DND-41 (cell line): ENCODE measurements at regions not wholly inside any gene's neighbourhood (a gene's known extent, or its start where the extent isn't known, plus 50 kb on each side); places are given as distances from the start of the nearest gene placed in this dataset.

Source experiments
- ATAC-seq: fragments of 200-7000 bp; cut with Tn5 transposase; 3 replicates; pipeline ENCODE4 v1.9.1; 2021; ENCODE audit warnings: low read depth; ENCODE audit not compliant: insufficient read depth
- DNase-seq: peaks from one replicate; pipeline ENCODE4 v3.0.0-alpha.2; 2020
- H2AFZ ChIP-seq: 2 replicates; pipeline ENCODE4 v1.6.0; 2012; ENCODE audit warnings: low read depth, low read length
- H3K27ac ChIP-seq: 2 replicates; pipeline ENCODE4 v1.5.1; 2012; ENCODE audit warnings: low read length, inconsistent platforms
- H3K27me3 ChIP-seq: fragments of 200-600 bp; sonication (generic); 2 replicates; pipeline ENCODE4 v1.6.0; 2012; ENCODE audit warnings: low read length, mild to moderate bottlenecking, inconsistent platforms; ENCODE audit not compliant: insufficient read depth, poor library complexity
- H3K36me3 ChIP-seq: 2 replicates; pipeline ENCODE4 v1.5.1; 2012; ENCODE audit warnings: low read length, inconsistent platforms; ENCODE audit not compliant: insufficient read depth
- H3K4me1 ChIP-seq: 2 replicates; pipeline ENCODE4 v1.5.1; 2012; ENCODE audit warnings: mild to moderate bottlenecking, low read length; ENCODE audit not compliant: insufficient read depth
- H3K4me2 ChIP-seq: 2 replicates; pipeline ENCODE4 v1.6.0; 2012; ENCODE audit warnings: mild to moderate bottlenecking, moderate library complexity, low read length, inconsistent platforms; ENCODE audit not compliant: insufficient read depth
- H3K4me3 ChIP-seq, 2 experiments: fragments of 200-600 bp in 1 of 2; shearing (Covaris generic) in 1 of 2; 2 replicates each; pipeline ENCODE4 v1.5.1; 2012 to 2016; ENCODE audit warnings: inconsistent platforms in 2 of 2, low read length in 2 of 2, mild to moderate bottlenecking in 2 of 2, low read depth in 1 of 2, moderate library complexity in 1 of 2
- H3K79me2 ChIP-seq: 2 replicates; pipeline ENCODE4 v1.6.0; 2012; ENCODE audit warnings: low read length, inconsistent platforms; ENCODE audit not compliant: insufficient read depth
- H3K9ac ChIP-seq: 2 replicates; pipeline ENCODE4 v1.6.0; 2012; ENCODE audit warnings: low read depth, mild to moderate bottlenecking, inconsistent platforms, low read length, moderate library complexity
- H3K9me3 ChIP-seq: 2 replicates; pipeline ENCODE4 v1.5.1; 2012; ENCODE audit warnings: low read length, moderate library complexity, mild to moderate bottlenecking, inconsistent platforms; ENCODE audit not compliant: insufficient read depth, severe bottlenecking
- H4K20me1 ChIP-seq: 2 replicates; pipeline ENCODE4 v1.6.0; 2012; ENCODE audit warnings: low read length; ENCODE audit not compliant: insufficient read depth
- CTCF ChIP-seq: IDR thresholded peaks from 2 replicates; pipeline ENCODE4 v1.5.1; 2012; ENCODE audit warnings: borderline replicate concordance, low read length, moderate library complexity, mild to moderate bottlenecking; ENCODE audit not compliant: poor library complexity, severe bottlenecking; ENCODE audit errors: extremely low read depth
- EZH2 ChIP-seq: IDR thresholded peaks from 3 replicates; pipeline ENCODE4 v1.6.1; 2012; ENCODE audit warnings: borderline replicate concordance, low read depth, mild to moderate bottlenecking, moderate library complexity, low read length, inconsistent platforms; ENCODE audit not compliant: severe bottlenecking

GRCh38 chr7:142463401-142463850 is 205.6 kb upstream of the PRSS58 start:
- Histone ChIP-seq H3K27me3 (no peaks in the 10 kb centered on the region), H3K4me3 (peak overlapping the region; percentile 10 to 52; a peak in 3 of 4 replicates), H2AFZ (peak overlapping the region; percentile 45), H3K27ac (peak overlapping the region; percentile 100), H4K20me1 (no peaks in the 10 kb centered on the region), H3K4me2 (peak overlapping the region; percentile 71), H3K9me3 (no peaks in the 10 kb centered on the region), H3K36me3 (no peaks in the 10 kb centered on the region), H3K79me2 (peaks cover 36% of the 10 kb centered on the region), H3K9ac (peak overlapping the region; percentile 76), H3K4me1 (peaks cover 69% of the 10 kb centered on the region)
- ATAC-seq (peak; percentile 66), DNase-seq (peak; percentile 64)
- TF ChIP-seq EZH2, result no peak
- no peak for TF ChIP-seq CTCF

- DNase-seq (no peak), ATAC-seq (no peak)
- H2AFZ ChIP-seq, result no peak overlapping the region
- TF ChIP-seq EZH2 (no peak), CTCF (no peak)
- no peaks in the 10 kb centered on the region for H3K36me3 ChIP-seq
- peak overlapping the region; percentile 71 for H3K4me2 ChIP-seq
- H3K27me3 ChIP-seq, result no peaks in the 10 kb centered on the region
- no peaks in the 10 kb centered on the region for H3K9me3 ChIP-seq
- no peaks in the 10 kb centered on the region for H4K20me1 ChIP-seq
- H3K4me3 ChIP-seq, result peak overlapping the region in 1 of 2 experiments; percentile 52; a peak in 1 of 4 replicates
- peaks cover 86% of the 10 kb centered on the region for H3K4me1 ChIP-seq
- peak overlapping the region; percentile 76 for H3K9ac ChIP-seq
- peaks cover 48% of the 10 kb centered on the region for H3K79me2 ChIP-seq
- H3K27ac ChIP-seq, result peak overlapping the region; percentile 100
Measured at GRCh38 chr7:142461437-142461836, 203.6 kb upstream of the PRSS58 start.

- Histone ChIP-seq H3K4me1 (peaks cover 94% of the 10 kb centered on the region), H3K36me3 (no peaks in the 10 kb centered on the region; the same call in 1 of the 2 replicates), H3K4me3 (no peak overlapping the region), H4K20me1 (no peaks in the 10 kb centered on the region), H3K4me2 (no peak overlapping the region), H3K9me3 (no peaks in the 10 kb centered on the region), H3K79me2 (peaks cover 55% of the 10 kb centered on the region), H3K27me3 (no peaks in the 10 kb centered on the region), H3K27ac (peak overlapping the region; percentile 100), H3K9ac (peak overlapping the region; percentile 73), H2AFZ (no peak overlapping the region)
- ATAC-seq (no peak), DNase-seq (no peak)
- TF ChIP-seq CTCF (no peak), EZH2 (no peak)
Measured at GRCh38 chr7:142460402-142461117, 202.7 kb upstream of the PRSS58 start.
